ENCODE measurements at regions not wholly inside any gene's neighbourhood (a gene's known extent, or its start where the extent isn't known, plus 50 kb on each side); places are given as distances from the start of the nearest gene placed in this dataset.

DNA sequence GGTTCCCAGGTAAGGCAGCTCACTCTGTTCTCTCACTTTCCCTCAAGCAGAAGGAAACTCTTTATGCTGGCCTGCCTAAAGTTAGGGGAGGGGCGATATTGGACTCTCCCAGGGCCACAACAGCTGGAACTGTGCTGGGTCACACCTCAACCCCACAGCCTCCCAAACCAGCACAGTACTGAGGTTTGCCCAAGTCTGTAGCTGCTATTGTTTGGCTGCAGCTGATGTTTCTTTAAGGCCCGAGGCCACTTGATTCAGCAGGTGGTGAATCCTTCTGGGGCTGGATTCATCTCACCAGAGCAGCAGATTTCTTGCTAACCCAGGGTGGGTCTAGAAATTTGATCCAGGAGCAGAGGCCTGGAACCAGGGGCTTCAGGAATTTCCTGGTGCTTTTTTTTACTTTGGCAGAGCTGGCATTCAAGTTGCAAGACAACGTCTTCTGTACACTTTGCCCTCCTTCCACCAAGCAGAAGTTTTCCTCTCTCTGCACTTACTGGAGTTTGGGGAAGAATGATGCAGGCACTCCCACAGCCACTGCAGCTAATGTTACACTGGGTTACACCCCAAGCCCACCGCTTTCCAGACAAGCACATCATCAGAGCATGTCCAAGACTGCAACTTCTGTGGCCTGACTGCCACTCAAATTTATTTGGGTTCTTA is 544.7 kb upstream of the NDST4 start:
- Histone ChIP-seq H3K9me3 (ENCODE audit: control insufficient read depth, insufficient read depth, low read length) (peaks cover 9% of the 10 kb centered on the region), H4K5ac (ENCODE audit: low read depth, low read length) (no peak overlapping the region), H2BK120ac (ENCODE audit: low read depth, low read length) (no peak overlapping the region), H4K91ac (ENCODE audit: insufficient read depth, low read depth, low read length) (no peak overlapping the region), H3K18ac (ENCODE audit: low read depth, low read length) (no peak overlapping the region), H2BK20ac (ENCODE audit: low read depth, low read length) (no peak overlapping the region), H3K4me3 (ENCODE audit: insufficient read depth, low read depth, low read length) (no peak overlapping the region), H3K9me1 (ENCODE audit: insufficient read depth, low read length) (no peaks in the 10 kb centered on the region), H3K23ac (ENCODE audit: low read depth, low read length) (no peak overlapping the region), H2AFZ (replicated peaks; ENCODE audit: low read length, poor library complexity) (no peak overlapping the region), H2BK5ac (ENCODE audit: low read depth, low read length, poor library complexity, severe bottlenecking) (no peak overlapping the region), H3K4me1 (ENCODE audit: control insufficient read depth, insufficient read depth, low read length) (no peaks in the 10 kb centered on the region), H3K56ac (ENCODE audit: extremely low read depth, insufficient read depth, low read length) (no peak overlapping the region), H2AK9ac (replicated peaks; ENCODE audit: low read depth, low read length, poor library complexity) (no peak overlapping the region), H3K27ac (ENCODE audit: insufficient read depth, low read length) (no peak overlapping the region), H4K8ac (ENCODE audit: low read depth in 2 of 2, low read length in 2 of 2) (no peak overlapping the region), H3K14ac (replicated peaks; ENCODE audit: low read depth, low read length) (no peak overlapping the region), H3K4me2 (ENCODE audit: low read depth, low read length) (no peak overlapping the region), H3K36me3 (ENCODE audit: control insufficient read depth, insufficient read depth, low read length) (no peaks in the 10 kb centered on the region), H4K20me1 (ENCODE audit: insufficient read depth, low read length) (no peaks in the 10 kb centered on the region), H2BK15ac (ENCODE audit: low read depth, low read length) (no peak overlapping the region), H3K9ac (ENCODE audit: low read depth, low read length) (no peak overlapping the region), H3K79me1 (ENCODE audit: low read depth in 1 of 2, low read length in 2 of 2) (no peaks in the 10 kb centered on the region), H2AK5ac (ENCODE audit: low read depth, low read length) (no peak overlapping the region), H3K4ac (ENCODE audit: low read depth, low read length) (no peak overlapping the region), H3K27me3 (ENCODE audit: control insufficient read depth, insufficient read depth, low read length) (no peaks in the 10 kb centered on the region)
- ATAC-seq (ENCODE audit: low read depth): no peak
- no TSS peak for BruUV-seq (replicated peaks)
- in situ Hi-C loops (cut with MboI; ENCODE audit: low sequenced_read_pairs): no loop called here
- WGBS, 2 experiments (ENCODE audit: extremely low coverage in 2 of 2, insufficient read length in 1 of 2): no CpG with 5 or more reads among the region's 4 CpGs
- TF ChIP-seq NFE2L2 (IDR thresholded peaks at IDR 0.05; ENCODE audit: low read depth, low read length) (no peak), BHLHE40 (IDR thresholded peaks at IDR 0.05; ENCODE audit: low read depth, low read length) (no peak), SMC3 (IDR thresholded peaks at IDR 0.05; ENCODE audit: low read depth, low read length) (no peak), CHD1 (IDR thresholded peaks at IDR 0.05; ENCODE audit: low read depth, low read length) (no peak), FOS (IDR thresholded peaks at IDR 0.05; ENCODE audit: low read depth, low read length) (no peak), RFX5 (IDR thresholded peaks at IDR 0.05; ENCODE audit: low read depth, low read length) (no peak), RAD21 (IDR thresholded peaks at IDR 0.05; ENCODE audit: low read length) (no peak), RCOR1 (IDR thresholded peaks at IDR 0.05; ENCODE audit: insufficient replicate concordance, low read length) (no peak)
- TF ChIP-seq, protein P1, sequence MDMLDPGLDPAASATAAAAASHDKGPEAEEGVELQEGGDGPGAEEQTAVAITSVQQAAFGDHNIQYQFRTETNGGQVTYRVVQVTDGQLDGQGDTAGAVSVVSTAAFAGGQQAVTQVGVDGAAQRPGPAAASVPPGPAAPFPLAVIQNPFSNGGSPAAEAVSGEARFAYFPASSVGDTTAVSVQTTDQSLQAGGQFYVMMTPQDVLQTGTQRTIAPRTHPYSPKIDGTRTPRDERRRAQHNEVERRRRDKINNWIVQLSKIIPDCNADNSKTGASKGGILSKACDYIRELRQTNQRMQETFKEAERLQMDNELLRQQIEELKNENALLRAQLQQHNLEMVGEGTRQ (IDR thresholded peaks at IDR 0.05; ENCODE audit: low read depth, low read length): no peak
- TF ChIP-seq, protein P2, sequence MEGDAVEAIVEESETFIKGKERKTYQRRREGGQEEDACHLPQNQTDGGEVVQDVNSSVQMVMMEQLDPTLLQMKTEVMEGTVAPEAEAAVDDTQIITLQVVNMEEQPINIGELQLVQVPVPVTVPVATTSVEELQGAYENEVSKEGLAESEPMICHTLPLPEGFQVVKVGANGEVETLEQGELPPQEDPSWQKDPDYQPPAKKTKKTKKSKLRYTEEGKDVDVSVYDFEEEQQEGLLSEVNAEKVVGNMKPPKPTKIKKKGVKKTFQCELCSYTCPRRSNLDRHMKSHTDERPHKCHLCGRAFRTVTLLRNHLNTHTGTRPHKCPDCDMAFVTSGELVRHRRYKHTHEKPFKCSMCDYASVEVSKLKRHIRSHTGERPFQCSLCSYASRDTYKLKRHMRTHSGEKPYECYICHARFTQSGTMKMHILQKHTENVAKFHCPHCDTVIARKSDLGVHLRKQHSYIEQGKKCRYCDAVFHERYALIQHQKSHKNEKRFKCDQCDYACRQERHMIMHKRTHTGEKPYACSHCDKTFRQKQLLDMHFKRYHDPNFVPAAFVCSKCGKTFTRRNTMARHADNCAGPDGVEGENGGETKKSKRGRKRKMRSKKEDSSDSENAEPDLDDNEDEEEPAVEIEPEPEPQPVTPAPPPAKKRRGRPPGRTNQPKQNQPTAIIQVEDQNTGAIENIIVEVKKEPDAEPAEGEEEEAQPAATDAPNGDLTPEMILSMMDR (conservative IDR thresholded peaks at IDR 0.05; ENCODE audit: low read depth, low read length): no peak
- TF ChIP-seq, protein P3, sequence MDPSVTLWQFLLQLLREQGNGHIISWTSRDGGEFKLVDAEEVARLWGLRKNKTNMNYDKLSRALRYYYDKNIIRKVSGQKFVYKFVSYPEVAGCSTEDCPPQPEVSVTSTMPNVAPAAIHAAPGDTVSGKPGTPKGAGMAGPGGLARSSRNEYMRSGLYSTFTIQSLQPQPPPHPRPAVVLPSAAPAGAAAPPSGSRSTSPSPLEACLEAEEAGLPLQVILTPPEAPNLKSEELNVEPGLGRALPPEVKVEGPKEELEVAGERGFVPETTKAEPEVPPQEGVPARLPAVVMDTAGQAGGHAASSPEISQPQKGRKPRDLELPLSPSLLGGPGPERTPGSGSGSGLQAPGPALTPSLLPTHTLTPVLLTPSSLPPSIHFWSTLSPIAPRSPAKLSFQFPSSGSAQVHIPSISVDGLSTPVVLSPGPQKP (IDR thresholded peaks at IDR 0.05; ENCODE audit: borderline replicate concordance, low read depth, low read length): no peak
- DNase-seq: no peak
- ChIA-PET POLR2A (ENCODE audit: unreplicated experiment) (no interaction called here), CTCF (no interaction called here)
- intact Hi-C loops (cut with micrococcal nuclease): no loop called here
- dilution Hi-C loops (cut with HindIII; ENCODE audit: low sequenced_read_pairs, unreplicated experiment): no loop called here

All from IMR-90 (cell line).